Panc1 (cell line): ENCODE measurements at regions not wholly inside any gene's neighbourhood (a gene's known extent, or its start where the extent isn't known, plus 50 kb on each side); places are given as distances from the start of the nearest gene placed in this dataset.

Experiments used
- ATAC-seq: fragments of 200-7000 bp; cut with Tn5 transposase; 2 replicates; pipeline ENCODE4 v1.9.1; 2020; ENCODE audit warnings: mild to moderate bottlenecking, moderate library complexity
- BruUV-seq: library from RNA; stranded (reverse); fragments of 400-500 nt; replicated peaks from 2 replicates; lab custom pipeline; 2021; lab: Mats Ljungman, UMichigan
- CTCF ChIA-PET: fragments of 300-600 bp; sonication (Branson Sonifier 250); formaldehyde crosslinking; loops from one replicate; lab custom pipeline; 2022; ENCODE audit warnings: antibody characterized with exemption; lab: Charles Lee
- POLR2A ChIA-PET: fragments of 300-600 bp; sonication (Branson Sonifier 250); formaldehyde crosslinking; loops from one replicate; lab custom pipeline; 2022; ENCODE audit warnings: antibody characterized with exemption; lab: Charles Lee
- DNase-seq: peaks from one replicate; pipeline ENCODE4 v3.0.0-alpha.2; 2010; ENCODE audit warnings: low read depth, low spot score
- H3K27ac ChIP-seq: 2 replicates; pipeline ENCODE4 v1.5.1; 2011; ENCODE audit warnings: mild to moderate bottlenecking, low read length, inconsistent platforms
- H3K27me3 ChIP-seq: fragments of 200-500 bp; sonication (Bioruptor generic); 2 replicates; pipeline ENCODE4 v1.6.0; 2014; ENCODE audit warnings: low read length, inconsistent platforms; ENCODE audit not compliant: control insufficient read depth, insufficient read depth
- H3K36me3 ChIP-seq: fragments of 200-500 bp; sonication (Bioruptor generic); 2 replicates; pipeline ENCODE4 v1.5.1; 2014; ENCODE audit warnings: inconsistent platforms, mild to moderate bottlenecking, low read length, moderate library complexity; ENCODE audit not compliant: control insufficient read depth, insufficient read depth
- H3K4me1 ChIP-seq: 2 replicates; pipeline ENCODE4 v1.5.1; 2011; ENCODE audit warnings: inconsistent platforms, mild to moderate bottlenecking, low read length, moderate library complexity; ENCODE audit not compliant: control insufficient read depth, insufficient read depth
- H3K4me3 ChIP-seq, 2 experiments: 2 replicates each; pipeline ENCODE4 v1.5.1; 2011 to 2012; ENCODE audit warnings: low read depth in 2 of 2, low read length in 2 of 2, mild to moderate bottlenecking in 2 of 2, inconsistent platforms in 1 of 2, moderate library complexity in 1 of 2
- H3K9me3 ChIP-seq: fragments of 200-500 bp; sonication (Bioruptor generic); 2 replicates; pipeline ENCODE4 v1.5.1; 2014; ENCODE audit warnings: low read depth, mild to moderate bottlenecking, inconsistent platforms, low read length, moderate library complexity; ENCODE audit not compliant: control insufficient read depth, insufficient read depth
- CTCF ChIP-seq: fragments of 450-650 bp; IDR thresholded peaks from 2 replicates; pipeline ENCODE4 v1.5.1; 2017; ENCODE audit warnings: mild to moderate bottlenecking
- POLR2AphosphoS5 ChIP-seq: IDR thresholded peaks from 2 replicates; pipeline ENCODE4 v1.6.1; 2012; ENCODE audit warnings: mild to moderate bottlenecking, low read depth, low read length, moderate library complexity
- REST ChIP-seq, 2 experiments: IDR thresholded peaks; 2 replicates each; pipeline ENCODE4 v1.6.1; 2011 to 2012; ENCODE audit warnings: low read depth in 2 of 2, control low read depth in 1 of 2, low read length in 1 of 2, mild to moderate bottlenecking in 1 of 2, moderate library complexity in 1 of 2; ENCODE audit not compliant: insufficient read depth in 1 of 2
- SIN3A ChIP-seq: IDR thresholded peaks from 2 replicates; pipeline ENCODE4 v1.6.1; 2012; ENCODE audit warnings: low read depth, mild to moderate bottlenecking, low read length, moderate library complexity, borderline replicate concordance; ENCODE audit not compliant: insufficient read depth
- TCF7L2 ChIP-seq: IDR thresholded peaks from 2 replicates; pipeline ENCODE4 v1.6.1; 2011; ENCODE audit warnings: mild to moderate bottlenecking, low read depth, low read length, inconsistent platforms
- in situ Hi-C: cut with HindIII; loops from 2 replicates; pipeline ENCODE4 v1.10.0; 2016; ENCODE audit warnings: low sequenced_read_pairs, low pct_unique_long_range_greater_than_20kb
- intact Hi-C: fragments of 100-400 bp; cut with micrococcal nuclease; formaldehyde crosslinking; loops from one replicate; pipeline ENCODE4 v1.10.0; 2022; ENCODE audit not compliant: unreplicated experiment

- in situ Hi-C loops, result no loop called here
- BruUV-seq, result no TSS peak
- no peaks in the 10 kb centered on the region for H3K36me3 ChIP-seq
- ChIA-PET POLR2A (interaction anchor here (0.7 kb wide), 1 partner anchor 73 kb away, joined by 4 read pairs; no protein-coding TSS in a partner anchor), CTCF (no interaction called here)
- no peak overlapping the region for H3K27ac ChIP-seq
- no peaks in the 10 kb centered on the region for H3K4me1 ChIP-seq
- intact Hi-C loops, result no loop called here
- DNase-seq (no peak), ATAC-seq (no peak)
- H3K27me3 ChIP-seq, result no peaks in the 10 kb centered on the region
- H3K4me3 ChIP-seq, result no peak overlapping the region
- no peaks in the 10 kb centered on the region for H3K9me3 ChIP-seq
- TF ChIP-seq TCF7L2, result no peak
- TF ChIP-seq POLR2AphosphoS5, result no peak
- TF ChIP-seq SIN3A, result no peak
- TF ChIP-seq REST (IDR thresholded peaks at IDR 0.05; ENCODE audit: insufficient read depth in 1 of 2, low read depth in 2 of 2, low read length in 1 of 2), result no peak
- TF ChIP-seq CTCF, result no peak
Observed at GRCh38 chr4:147006229-147006628, 60.6 kb upstream of the TTC29 start.

- ChIA-PET POLR2A (no interaction called here), CTCF (no interaction called here)
- TF ChIP-seq REST (IDR thresholded peaks at IDR 0.05; ENCODE audit: insufficient read depth in 1 of 2, low read depth in 2 of 2, low read length in 1 of 2), result no peak
- TF ChIP-seq TCF7L2, result no peak
- no peak for TF ChIP-seq POLR2AphosphoS5
- TF ChIP-seq SIN3A, result no peak
- TF ChIP-seq CTCF, result no peak
- ATAC-seq (no peak), DNase-seq (no peak)
- no peak overlapping the region for H3K27ac ChIP-seq
- no TSS peak for BruUV-seq
- no peaks in the 10 kb centered on the region for H3K36me3 ChIP-seq
- no peak overlapping the region for H3K4me3 ChIP-seq
- intact Hi-C loops, result no loop called here
- no peaks in the 10 kb centered on the region for H3K9me3 ChIP-seq
- no peaks in the 10 kb centered on the region; the same call in 1 of the 2 replicates for H3K27me3 ChIP-seq
- H3K4me1 ChIP-seq, result no peaks in the 10 kb centered on the region
- in situ Hi-C loops, result no loop called here
Observed at GRCh38 chr4:147009875-147010274, 64.2 kb upstream of the TTC29 start.
